Amniotic stem cell (primary cell): ENCODE measurements at regions not wholly inside any gene's neighbourhood (a gene's known extent, or its start where the extent isn't known, plus 50 kb on each side); places are given as distances from the start of the nearest gene placed in this dataset.

Experiments
- DNase-seq: peaks from one replicate; lab custom pipeline; 2025; lab: John Stamatoyannopoulos, UW

DNA sequence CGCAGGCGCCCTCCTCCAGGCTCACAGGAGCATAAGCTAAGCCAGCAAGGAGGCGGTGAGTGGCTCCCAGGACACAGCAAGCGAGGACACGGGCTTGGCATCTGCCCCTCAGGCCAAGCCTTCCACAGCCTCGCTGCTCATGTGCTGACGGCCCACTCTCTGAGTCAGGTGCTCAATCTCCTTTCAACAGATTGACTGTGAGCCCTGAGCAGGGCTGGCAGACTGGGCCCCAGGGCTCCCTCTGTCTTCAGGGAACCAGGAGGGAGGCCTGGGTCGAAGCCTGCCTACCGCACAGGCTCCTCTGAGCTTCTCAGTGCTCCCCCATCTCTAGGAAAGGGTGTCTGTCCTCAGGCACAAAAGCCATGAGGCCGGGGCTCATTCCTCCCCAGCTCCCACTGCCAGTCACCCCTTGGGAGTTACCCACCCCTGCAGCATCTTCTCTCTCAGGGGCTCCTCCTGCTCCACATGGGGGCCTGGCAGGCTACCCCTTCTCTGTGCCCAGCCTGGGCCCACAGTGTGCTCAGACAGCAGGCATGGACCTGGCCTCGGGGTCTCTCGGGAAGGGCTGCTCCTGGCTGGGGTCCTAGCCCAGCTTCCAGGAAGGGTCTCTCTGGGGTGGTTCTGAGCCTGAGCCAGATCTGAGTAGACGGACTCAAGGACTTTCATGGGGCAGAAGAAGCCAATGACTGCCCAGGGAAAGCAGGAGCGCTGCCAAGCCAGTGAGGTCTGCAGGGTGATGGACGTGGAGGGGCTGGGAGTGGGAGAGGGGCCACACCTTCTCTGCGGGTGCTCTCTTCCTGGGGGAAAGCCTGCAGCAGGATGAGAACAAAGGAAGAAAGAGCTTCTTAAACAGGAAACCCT, 138.0 kb upstream of the GPC1 start:
- no peak for DNase-seq

DNA sequence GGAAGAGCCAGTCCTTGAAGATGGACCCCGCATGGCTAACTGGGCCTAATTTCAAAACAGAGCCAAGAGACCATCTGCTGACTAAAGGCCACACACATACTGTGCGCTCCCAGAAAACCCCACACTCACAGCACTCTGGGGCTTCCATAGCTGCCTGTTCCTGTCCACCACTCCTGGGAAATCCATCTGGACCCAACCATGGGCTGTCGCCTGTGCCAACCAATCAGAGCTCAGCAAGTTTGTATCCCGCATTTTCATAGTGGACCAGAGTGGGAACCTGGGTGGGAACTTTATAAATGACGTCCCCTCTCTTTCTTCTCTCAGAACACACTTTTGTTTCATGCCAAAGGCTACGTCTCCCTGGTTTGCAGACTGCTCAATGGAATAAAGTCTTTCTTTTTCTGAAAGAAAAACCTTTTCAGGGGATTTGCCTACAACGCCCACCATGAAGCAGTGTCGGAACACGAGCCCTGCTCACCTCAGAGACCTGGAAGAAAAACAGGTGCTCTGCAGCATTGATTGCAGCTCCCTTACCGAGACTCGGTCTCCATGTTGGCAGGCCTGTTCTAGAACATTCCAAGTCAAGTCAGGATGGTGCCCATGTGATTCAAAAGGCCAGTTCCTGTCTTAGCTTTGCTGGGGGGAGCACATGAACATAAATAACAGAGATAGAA, 137.2 kb upstream of the GPC1 start:
- DNase-seq: no peak

DNA sequence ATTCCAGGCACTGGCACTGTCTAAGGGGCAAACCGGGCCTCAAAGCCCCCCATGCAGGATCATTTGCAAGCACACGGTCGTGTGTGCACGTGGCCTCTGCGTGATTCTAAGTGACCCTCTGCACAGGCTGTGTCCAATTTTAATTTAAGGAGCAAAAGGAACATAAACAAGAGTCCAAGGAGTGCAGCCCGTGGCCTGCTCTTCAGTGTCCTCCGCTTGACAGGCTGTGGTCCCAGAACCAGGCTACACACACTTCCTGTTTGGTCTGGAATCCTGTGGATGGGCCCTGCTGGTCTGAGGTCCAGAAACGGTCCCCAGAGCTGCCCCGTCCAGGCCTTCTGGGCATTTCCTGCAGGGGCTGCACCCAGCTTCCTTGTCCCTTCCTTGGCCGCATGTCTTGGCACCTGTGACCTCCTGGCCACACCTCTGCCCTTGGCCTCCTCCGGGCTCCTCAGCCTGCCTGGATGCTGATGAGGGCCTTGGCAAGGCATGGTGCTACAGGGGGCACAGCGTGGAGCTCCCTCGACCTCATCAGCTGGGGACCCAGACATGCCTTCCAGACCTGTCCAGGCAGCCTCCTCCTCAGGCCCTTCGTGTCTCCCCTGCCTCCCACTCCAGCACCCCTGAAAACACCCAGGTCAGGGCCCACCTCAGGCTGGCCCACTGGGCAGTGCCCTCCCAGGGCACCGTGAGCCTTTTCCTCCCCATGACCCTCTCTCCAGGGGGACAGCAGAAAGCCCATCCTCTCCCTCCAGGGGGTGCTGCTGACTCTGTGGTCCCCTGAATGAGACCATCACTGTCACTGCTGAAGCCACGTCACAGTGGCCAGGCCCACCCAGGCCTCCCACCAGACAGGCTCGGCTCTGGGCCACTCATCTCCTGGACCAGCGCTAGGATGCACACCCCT, 136.4 kb upstream of the GPC1 start:
- no peak for DNase-seq

DNA sequence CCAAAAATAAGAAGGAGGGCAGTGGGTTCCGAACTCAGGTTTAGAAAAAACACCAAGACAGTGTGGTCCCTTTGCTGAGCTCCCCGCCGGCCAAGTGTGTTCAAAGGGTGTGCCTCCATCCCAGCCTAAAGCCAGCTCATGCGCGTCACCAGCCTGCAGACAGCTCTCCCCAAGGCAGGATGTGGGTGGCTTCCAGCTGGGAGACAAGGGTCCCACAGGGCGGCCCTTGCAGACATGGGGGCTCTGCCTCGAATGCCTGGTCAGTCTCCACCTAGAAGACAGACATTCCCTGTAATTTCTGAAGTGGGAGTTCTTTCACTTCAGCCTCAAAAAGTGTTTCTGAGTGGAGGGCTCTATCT, 135.8 kb upstream of the GPC1 start:
- DNase-seq: no peak

DNA sequence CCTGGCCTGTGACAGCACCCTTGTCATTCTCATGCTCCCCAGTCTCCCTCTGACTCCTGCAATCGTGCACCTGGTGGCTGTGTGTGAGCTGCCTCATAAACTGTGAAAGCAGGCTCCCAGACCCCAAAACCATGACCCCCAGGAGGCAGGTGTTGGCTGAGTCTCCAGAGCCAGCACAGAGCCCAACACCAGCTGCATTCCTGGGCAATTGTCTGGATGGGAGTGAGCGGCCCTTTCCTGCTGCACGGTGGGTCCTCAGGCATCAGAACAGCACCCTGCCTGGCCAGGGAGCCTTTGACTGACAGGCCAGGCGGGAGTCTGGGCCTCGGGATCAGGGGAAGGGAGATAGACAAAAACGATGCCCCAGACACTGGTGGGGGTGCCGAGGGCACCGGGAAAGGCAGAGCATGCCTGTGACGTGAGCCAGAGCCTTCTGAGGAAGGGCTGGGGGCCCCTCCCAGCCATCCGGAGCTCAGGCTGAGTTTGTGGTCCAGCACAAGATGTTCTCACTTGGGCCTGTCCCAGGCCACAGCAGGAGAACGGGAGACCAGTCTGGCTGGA, 135.1 kb upstream of the GPC1 start:
- no peak for DNase-seq

DNA sequence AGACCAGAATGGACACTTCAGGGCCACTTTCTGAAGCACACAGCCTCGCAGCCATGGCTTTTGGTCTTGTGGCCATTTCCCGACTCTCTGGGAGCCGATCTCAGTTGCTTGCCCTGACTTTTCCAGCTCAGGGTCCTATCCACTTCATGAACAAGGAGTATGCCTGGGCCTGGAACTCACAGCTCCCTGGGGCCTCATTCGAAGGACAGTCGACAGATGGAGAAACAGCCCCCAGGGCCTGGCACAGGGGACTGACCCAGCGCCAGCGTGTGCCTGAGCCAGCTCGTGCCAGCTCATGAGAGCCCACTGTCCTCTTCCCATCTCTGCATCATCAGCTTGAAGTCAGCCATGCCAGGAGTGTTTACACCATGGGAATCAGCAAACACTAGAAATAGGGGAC, 134.6 kb upstream of the GPC1 start:
- no peak for DNase-seq

DNA sequence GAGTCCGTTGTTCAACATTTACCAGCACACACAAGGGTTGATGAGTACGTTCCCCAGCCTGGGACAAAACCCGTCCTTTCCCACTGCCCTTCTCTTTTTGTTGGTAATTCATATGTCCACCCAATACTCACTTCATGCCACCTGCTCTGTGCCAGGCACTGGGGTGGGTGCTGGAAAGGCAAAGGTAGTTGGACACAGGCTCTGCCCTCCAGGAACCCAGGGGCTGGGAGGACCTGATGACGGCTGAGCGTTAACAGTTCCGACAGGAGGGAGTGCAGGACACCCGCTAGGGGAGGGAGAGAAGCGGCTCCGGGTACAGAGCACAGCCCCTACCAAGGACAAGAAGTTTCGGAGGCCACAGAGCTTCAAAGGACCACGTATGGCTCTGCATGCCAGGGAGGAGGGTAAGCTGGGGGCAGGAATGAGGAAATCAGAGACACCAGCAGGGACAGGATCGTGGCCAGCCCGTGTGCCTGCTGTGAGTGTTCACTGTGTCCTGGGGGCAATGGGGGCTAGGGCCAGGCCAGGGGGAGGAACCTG, 134.1 kb upstream of the GPC1 start:
- DNase-seq: no peak

DNA sequence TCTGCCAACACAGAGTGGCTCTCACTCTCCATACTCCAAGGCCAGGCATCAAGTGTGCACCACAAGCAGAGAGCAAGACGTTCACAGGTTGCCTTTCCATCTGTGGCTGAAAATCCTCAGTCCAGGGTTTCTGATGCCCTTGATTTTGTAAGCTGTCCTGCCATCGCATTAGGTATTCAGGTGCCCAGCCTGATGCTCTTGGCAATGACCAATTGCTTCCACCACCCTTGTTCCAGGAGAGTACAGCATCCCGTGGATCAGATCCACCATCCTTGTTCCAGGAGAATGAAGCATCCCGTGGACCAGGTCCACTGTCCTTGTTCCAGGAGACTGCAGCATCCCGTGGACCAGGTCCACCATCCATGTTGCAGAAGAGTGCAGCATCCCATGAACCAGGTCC, 133.4 kb upstream of the GPC1 start:
- DNase-seq: no peak

DNA sequence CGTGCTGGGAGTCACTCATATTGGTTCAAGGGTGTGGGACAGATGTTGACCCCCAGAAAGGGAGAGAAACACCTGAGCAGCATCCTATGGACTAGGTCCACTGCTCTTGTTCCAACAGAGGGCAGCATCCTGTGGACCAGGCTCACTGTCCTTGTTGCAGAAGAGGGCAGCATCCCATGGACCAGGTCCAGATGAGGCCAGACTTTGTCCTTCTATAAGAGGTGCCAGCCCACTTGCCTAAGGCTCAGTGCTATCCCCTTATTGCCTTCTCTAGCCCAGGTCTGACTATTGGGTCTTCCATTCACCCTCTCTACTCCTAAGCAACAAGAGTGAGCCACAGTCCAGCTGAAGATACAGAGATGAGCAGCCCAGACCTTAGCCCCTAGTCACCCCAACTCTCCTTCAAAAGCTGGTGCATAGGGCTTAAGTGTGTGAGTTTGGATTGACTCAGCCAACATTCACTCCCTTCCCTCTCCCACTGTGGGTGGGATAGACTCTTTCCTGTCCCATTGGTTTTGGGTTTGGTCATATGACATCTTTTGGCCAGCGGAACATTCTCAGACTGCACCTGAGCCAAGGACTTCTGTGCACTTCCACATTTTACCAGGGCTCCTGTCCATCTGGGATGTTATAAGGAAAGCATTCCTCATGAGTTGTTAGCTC, 132.4 kb upstream of the GPC1 start:
- no peak for DNase-seq

DNA sequence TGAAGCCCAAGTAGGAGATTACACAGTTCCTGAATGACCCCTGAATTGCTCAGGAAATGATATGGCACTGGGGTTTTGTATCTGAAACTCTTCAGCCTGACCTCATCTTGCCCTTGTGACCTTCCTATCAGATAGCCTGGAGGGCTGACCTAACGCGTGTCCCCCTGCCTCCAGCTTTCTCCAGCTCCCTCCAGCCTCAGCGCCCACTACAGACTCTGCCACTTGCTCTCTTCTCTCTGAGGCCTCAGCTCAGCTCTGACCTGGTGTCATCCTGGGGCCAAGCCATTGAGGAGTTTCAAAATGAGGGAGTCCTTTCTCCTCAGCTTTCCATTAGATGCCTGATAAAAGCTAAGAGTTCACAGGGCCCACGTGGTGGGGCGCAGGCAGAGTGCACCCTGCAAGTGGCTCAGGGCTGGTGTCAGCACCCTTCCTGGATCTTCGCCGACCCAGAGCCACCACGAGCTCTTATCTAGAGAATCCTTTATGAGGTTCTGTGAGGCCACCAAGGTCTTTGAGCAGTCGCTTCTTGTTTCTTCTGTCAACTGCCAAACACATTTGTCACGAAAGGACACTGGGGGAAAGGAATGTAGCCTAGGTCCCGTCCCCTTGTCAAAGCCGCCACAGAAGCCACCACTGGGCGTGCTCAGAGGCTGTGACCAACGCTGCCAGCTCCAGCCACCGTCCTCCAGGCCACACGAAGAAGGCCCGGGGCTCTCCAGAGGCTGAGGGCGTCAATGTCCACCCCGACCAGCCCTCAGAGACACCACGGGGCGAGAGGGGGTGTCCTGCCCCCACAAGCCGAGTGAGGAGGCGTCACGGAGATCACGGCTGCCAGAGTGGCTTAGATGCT, 131.3 kb upstream of the GPC1 start:
- DNase-seq: no peak

DNA sequence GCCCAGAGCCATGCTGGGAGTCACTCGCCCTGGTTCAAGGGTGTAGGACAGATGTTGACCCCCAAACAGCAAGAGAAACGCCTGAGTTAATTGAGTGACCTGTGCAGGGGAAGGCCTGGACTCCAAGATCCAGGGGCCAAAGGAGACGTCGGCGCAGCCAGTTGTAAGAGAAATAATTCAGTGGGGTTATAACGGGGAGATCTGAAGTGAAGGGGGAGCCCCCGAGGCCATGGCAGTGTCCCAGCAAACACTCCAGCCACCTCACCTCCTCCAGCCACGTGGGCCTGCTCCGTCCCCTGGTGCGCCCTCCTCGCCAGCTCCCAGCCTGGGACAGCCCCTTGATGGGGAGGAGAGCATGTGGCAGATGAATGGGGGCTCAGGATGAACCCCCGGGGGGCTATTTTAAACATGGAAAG, 130.7 kb upstream of the GPC1 start:
- no peak for DNase-seq

DNA sequence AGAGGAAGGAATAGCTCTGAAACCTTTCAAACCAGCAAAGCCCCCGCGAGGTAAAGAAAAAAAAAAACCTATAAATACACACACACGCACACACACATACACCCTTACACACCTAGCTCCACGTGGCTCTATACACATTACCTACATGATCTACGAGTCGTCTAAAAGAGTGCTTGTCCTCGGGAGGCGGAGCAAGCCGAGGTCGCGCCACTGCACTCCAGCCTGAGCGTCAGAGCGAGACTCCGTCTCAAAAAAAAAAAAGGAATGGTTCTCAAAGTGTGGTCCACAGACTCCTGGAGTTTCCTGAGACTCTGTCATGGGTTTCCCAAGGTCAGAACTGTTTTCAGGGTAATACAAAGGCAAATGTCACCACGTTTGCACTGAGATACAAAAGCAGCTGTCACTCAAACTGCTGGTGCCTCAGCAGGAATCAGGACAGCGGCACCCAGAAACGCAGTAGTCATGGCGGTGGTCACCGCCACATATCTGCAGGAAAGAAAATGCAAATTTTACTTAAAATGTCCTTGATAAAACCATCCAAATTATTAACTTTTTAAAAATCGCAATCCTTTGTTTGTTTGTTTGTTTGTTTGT, 130.0 kb upstream of the GPC1 start:
- DNase-seq: no peak

DNA sequence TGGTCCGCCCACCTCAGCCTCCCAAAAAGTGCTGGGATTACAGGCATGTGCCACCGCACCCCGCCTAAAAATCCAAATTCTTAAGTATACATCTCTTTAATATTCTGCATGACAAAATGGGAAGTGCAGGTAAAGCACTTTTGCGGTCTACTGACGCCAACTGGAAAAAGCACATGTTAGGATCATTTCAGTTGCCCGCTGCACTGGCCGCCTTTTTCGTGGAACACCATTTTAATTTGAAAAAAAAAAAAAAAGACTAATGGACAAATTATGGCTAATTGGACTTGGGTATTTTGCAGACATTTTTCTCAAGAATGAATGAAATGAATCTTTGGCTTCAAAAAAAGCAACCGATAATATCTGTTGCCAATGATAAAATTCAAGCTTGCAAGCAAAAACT, 129.3 kb upstream of the GPC1 start:
- DNase-seq: no peak

DNA sequence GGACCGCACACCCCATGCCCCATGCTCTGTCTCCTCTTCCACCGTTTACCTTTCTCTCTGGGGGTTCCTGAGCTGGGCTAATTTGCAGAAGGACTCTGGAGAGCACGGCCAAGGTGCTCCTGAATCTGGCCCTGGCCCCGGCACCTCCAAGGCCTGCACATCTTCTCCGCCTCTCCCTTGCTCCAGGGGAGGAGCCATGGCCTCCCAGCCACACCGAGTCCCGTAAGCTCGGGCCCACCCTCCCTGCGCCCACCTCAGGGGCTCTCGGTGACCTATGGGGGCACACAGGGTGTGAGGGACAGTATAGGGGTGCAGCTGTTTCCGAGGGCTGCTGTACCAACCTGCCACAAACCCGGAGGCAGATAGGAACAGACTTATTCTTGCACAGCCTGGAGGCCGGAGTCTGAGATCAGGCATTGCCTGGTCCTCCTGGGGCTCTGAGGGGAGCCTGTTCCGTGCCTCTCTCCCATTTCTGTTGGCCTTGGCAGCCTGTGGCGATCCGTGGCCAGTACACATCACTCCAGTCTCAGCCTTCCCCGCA, 127.3 kb upstream of the GPC1 start:
- no peak for DNase-seq

DNA sequence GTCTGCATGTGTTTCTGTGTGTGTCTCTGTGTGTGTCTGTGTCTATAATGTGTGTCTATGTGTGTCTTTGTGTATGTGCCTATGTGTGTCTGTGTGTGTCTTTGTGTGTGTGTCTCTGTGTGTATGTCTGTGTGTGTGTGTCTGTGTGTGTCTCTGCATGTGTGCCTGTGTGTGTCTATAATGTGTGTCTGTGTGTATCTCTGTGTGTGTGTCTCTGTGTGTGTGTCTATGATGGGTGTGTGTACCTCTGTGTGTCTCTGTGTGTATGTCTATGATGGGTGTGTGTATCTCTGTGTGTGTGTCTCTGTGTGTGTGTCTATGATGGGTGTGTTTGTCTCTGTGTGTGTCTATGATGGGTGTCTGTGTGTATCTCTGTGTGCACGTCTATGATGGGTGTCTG, 126.2 kb upstream of the GPC1 start:
- no peak for DNase-seq

DNA sequence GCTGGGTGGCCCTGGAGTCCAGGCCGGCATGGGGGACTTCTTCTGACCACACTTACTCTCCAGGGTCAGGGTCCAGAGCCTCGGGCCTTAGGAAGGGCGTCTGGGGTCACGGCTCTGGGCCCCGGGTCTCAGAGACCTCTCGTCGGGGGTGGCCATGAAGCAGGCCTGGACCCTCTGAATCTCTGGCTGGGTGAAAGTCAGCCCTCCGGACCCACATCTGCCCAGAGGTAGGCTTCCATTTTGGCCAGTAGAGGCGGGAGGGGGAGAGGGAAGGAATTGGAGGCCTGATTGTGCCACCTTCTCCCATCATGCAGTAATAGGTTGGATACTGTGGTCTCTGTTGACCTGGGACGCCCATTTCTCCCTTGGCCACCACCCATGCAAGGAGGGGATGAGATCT, 125.3 kb upstream of the GPC1 start:
- no peak for DNase-seq

DNA sequence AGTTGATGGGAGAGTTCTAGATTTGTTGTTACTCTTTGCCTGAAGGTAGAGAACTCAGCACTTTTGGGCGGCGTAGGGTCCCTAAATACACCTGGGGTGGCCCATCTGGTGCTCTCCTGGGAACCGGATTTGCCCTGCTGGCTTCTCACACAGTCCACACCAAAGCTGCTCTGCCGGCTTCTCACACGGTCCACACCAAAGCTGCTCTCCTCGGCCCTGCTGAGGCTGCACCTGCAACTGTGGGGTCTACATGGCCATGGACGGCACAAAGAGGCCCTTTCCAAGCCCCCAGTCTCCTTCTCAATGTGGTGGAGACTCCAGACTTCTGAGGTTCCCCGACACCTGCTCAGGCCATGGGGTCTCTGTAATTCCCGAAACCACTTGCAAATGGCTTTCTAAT, 124.8 kb upstream of the GPC1 start:
- DNase-seq: no peak

DNA sequence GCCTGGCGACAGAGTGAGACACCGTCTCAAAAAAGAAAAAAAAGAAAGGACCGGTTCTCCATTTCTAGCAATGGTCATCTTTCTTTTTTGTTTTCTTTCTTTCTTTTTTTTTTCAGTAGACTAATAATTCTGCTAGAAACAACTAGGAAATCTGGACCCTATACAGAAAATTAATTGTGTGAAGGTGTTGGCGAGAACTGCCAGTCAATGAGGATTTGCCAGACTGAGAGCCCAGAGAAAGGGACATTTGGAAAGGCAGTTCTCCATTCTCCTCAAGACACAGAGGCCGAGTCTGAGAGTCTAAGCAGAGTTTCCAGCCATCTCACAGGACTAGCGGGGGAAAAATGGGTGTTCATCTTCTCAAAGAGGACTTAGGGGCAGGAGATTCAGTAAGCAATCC, 123.6 kb upstream of the GPC1 start:
- DNase-seq: no peak

DNA sequence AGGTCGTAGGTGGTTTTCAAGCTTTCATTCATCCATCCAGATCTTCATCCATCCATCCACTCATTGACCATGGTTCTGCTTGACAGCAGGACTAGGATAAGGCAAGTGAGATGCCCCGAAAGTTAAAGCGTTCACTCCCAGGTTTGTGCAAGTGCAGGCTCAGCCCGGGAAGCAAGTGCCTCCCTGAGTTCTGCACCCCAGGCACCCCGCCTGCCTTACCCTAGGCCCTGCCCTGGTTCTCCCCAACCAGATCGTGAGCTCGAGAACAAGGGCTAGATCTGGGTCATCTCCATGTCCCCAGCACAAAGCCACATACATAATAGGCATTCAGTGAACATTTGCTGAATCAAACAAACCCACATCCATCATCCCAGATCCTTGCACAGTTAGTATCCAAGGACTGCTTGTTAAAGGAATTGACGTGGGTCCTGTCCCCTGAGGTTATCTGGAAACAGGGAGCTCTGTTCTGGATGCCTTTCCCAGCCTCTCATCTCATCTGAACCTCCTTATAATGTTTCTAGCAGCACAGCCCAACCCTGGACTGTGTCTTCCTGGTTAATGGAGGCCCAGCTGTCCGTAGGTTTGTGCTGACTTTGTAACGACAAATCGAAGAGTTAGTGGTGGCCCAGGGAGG, 116.1 kb upstream of the GPC1 start:
- DNase-seq: no peak

DNA sequence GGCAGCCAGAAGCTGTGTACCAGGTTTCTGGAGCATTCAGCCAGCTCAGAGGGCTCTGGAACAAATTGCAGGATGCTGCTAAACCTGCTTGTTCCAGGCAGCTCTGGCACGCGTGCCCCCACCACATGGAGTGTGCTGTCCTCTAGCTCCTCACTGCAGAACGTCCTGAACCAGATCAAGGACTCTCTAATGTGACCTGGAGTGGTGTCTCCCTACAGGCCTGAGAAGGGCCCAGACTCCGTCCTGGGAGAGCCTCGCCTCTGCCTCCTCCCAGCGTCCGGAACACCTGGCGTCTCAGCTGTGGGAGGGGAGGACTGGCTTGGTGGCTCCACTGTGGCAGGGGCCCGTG, 115.6 kb upstream of the GPC1 start:
- no peak for DNase-seq
